HEK293T (cell line): ENCODE measurements at regions not wholly inside any gene's neighbourhood (a gene's known extent, or its start where the extent isn't known, plus 50 kb on each side); places are given as distances from the start of the nearest gene placed in this dataset.

Source experiments
- CTCF ChIA-PET: fragments of 350-600 bp; formaldehyde crosslinking; extraction: SDS; loops from one replicate; lab custom pipeline; 2021; ENCODE audit warnings: antibody characterized with exemption, inconsistent platforms; lab: Yijun Ruan, JAX
- POLR2A ChIA-PET: fragments of 350-600 bp; formaldehyde crosslinking; extraction: SDS; loops from one replicate; lab custom pipeline; 2020; ENCODE audit warnings: antibody characterized with exemption, inconsistent platforms; lab: Yijun Ruan, JAX
- DNase-seq: peaks from one replicate; pipeline ENCODE4 v3.0.0; 2012; ENCODE audit warnings: mixed read lengths; ENCODE audit errors: extremely low spot score
- ARNT ChIP-seq: fragments of 450-650 bp; IDR thresholded peaks from 2 replicates; pipeline ENCODE4 v1.6.1; 2017; ENCODE audit warnings: mild to moderate bottlenecking
- BHLHE40 ChIP-seq: fragments of 450-650 bp; IDR thresholded peaks from 2 replicates; pipeline ENCODE4 v1.6.1; 2016; ENCODE audit warnings: mild to moderate bottlenecking, moderate library complexity, borderline replicate concordance
- CTBP1 ChIP-seq: fragments of 450-650 bp; IDR thresholded peaks from 2 replicates; pipeline ENCODE4 v1.6.1; 2016; ENCODE audit warnings: borderline replicate concordance
- ELF4 ChIP-seq: fragments of 450-650 bp; IDR thresholded peaks from 2 replicates; pipeline ENCODE4 v1.6.1; 2017; ENCODE audit warnings: antibody characterized with exemption
- FOXA1 ChIP-seq: fragments of 450-650 bp; IDR thresholded peaks from 2 replicates; pipeline ENCODE4 v1.6.1; 2016; ENCODE audit warnings: mild to moderate bottlenecking
- FOXK2 ChIP-seq: fragments of 450-650 bp; IDR thresholded peaks from 2 replicates; pipeline ENCODE4 v1.6.1; 2016; ENCODE audit warnings: mild to moderate bottlenecking
- FOXM1 ChIP-seq: fragments of 450-650 bp; IDR thresholded peaks from 2 replicates; pipeline ENCODE4 v1.6.1; 2017; ENCODE audit warnings: mild to moderate bottlenecking, borderline replicate concordance
- HDGF ChIP-seq: fragments of 450-650 bp; IDR thresholded peaks from 2 replicates; pipeline ENCODE4 v1.6.1; 2017; ENCODE audit warnings: antibody characterized with exemption, borderline replicate concordance
- L3MBTL2 ChIP-seq: fragments of 450-650 bp; conservative IDR thresholded peaks from 2 replicates; pipeline ENCODE4 v1.6.1; 2016; ENCODE audit warnings: mild to moderate bottlenecking
- LEF1 ChIP-seq: fragments of 450-650 bp; IDR thresholded peaks from 2 replicates; pipeline ENCODE4 v1.6.1; 2017; ENCODE audit warnings: mild to moderate bottlenecking, borderline replicate concordance
- NFRKB ChIP-seq: fragments of 450-650 bp; IDR thresholded peaks from 2 replicates; pipeline ENCODE4 v1.6.1; 2016; ENCODE audit warnings: mild to moderate bottlenecking, moderate library complexity
- PKNOX1 ChIP-seq: fragments of 450-650 bp; IDR thresholded peaks from 2 replicates; pipeline ENCODE4 v1.6.1; 2016
- SP1 ChIP-seq: fragments of 450-650 bp; IDR thresholded peaks from 2 replicates; pipeline ENCODE4 v1.6.1; 2017
- SUZ12 ChIP-seq: fragments of 450-650 bp; IDR thresholded peaks from 2 replicates; pipeline ENCODE4 v1.6.1; 2016; ENCODE audit warnings: mild to moderate bottlenecking
- TARDBP ChIP-seq: fragments of 450-650 bp; IDR thresholded peaks from 2 replicates; pipeline ENCODE4 v1.6.1; 2016
- ZNF384 ChIP-seq: fragments of 450-650 bp; IDR thresholded peaks from 2 replicates; pipeline ENCODE4 v1.6.1; 2016

DNA sequence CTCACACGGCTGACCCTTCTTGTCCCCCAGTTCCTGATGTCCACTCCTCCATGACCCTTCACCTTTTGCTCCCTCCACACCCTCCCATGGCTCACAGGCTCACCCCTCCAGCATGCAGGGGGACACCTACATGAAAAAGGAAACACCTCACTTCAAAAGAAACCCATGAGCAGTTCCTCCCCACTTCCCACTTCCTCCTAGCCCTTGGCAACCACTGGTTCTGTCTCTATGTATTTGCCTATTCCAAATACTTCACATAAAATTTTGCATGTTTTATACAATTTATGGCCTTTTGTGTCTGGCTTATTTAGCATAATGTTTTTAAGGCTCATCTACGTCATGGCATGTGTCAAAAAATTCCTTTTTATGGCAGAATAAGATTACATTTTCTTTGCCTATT lies 100.2 kb upstream of the S1PR3 start:
- CTCF ChIA-PET: no interaction called here
- TF ChIP-seq HDGF (no peak), NFRKB (no peak), SUZ12 (no peak), FOXA1 (no peak), SP1 (no peak), ZNF384 (no peak), ELF4 (no peak), CTBP1 (no peak), BHLHE40 (no peak), FOXK2 (no peak), ARNT (no peak), TARDBP (no peak), PKNOX1 (no peak), L3MBTL2 (no peak), LEF1 (no peak)
- no peak for DNase-seq
- POLR2A ChIA-PET: no interaction called here

- no peak for TF ChIP-seq NFRKB
- no peak for TF ChIP-seq ARNT
- TF ChIP-seq L3MBTL2: no peak
- TF ChIP-seq HDGF: no peak
- TF ChIP-seq ZNF384: no peak
- TF ChIP-seq FOXK2: no peak
- no peak for DNase-seq
- ChIA-PET CTCF (no interaction called here), POLR2A (no interaction called here)
These were observed 98.5 kb upstream of the S1PR3 start for GRCh38 chr9:88892724-88893123.

DNA sequence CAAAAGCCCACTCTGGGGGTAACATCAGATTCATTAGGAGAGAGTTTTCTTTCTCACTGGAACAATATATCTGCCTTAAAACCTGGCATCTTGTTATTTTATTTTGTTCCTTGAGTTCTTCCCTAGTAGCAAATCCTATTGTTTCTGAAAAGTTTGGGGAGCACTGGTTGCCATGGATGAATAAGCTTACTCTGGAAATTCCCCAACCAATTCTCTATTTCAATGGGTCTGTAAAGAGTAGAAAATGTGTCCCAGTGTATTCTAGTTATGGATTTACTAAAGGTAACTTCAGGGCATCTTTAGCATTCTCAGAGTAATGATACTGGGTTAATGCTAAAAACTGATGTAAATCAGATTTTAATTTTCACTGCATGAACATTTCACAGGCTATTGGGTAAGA lies 94.2 kb upstream of the S1PR3 start:
- CTCF ChIA-PET: no interaction called here
- TF ChIP-seq L3MBTL2 (no peak), FOXM1 (no peak), ARNT (no peak), NFRKB (no peak), BHLHE40 (no peak), ZNF384 (no peak), LEF1 (no peak), ELF4 (no peak), SP1 (no peak), SUZ12 (no peak), PKNOX1 (no peak), HDGF (no peak), TARDBP (no peak), FOXK2 (no peak), CTBP1 (no peak)
- POLR2A ChIA-PET: no interaction called here
- no peak for DNase-seq

DNA sequence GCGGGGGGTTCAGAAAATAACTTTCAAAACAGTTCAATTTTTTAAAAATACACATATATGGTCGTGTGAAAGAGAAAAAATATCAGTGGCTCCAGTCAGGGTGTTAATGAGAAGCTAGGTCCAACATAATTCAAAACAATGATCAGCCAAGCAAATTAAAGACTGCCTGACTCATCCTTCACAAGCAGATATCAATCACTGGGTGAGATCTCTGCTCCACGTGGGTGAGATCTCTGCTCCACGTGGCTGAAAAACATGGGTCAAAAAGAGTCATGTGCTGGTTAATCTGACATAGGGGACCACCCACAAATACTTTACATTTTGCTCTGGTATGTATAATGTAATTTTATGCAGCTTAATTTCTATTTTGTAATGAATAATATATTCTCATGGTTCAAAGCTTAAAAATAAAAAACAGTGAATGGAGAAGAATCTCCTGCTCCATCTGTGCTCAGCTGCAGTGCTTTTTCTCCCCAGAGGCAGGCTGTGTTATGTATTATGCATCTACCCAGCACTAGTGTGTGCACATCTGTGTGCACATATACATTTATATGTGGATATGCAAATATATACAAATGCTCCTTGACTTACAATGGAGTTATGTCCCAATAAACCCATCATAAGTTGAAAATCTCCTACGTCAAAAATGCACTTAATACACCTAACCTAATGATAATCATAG lies 93.1 kb upstream of the S1PR3 start:
- TF ChIP-seq PKNOX1 (no peak), FOXK2 (no peak), ZNF384 (no peak)
- no peak for DNase-seq
- ChIA-PET CTCF (no interaction called here), POLR2A (no interaction called here)

DNA sequence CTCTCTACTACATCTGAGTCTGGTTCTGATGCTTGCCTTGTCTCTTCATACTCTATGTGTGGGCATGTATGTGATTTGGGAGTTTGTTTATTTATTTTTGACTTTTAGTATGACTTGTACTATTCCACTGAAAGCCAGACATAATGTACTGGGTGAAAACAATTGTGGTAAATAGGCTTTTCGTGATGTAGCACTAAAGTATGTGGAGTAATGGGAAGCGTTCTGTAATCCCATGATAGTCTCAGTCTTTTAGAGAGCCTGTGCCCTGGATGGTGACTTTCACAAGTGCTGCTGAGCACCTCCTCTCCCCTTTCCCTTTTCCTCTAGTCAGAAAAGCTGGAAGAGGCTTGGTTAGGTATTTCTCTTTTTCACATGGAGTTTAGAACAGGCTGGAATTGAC lies 85.8 kb upstream of the S1PR3 start:
- no peak for TF ChIP-seq PKNOX1
- no peak for DNase-seq
- ChIA-PET POLR2A (no interaction called here), CTCF (no interaction called here)

DNA sequence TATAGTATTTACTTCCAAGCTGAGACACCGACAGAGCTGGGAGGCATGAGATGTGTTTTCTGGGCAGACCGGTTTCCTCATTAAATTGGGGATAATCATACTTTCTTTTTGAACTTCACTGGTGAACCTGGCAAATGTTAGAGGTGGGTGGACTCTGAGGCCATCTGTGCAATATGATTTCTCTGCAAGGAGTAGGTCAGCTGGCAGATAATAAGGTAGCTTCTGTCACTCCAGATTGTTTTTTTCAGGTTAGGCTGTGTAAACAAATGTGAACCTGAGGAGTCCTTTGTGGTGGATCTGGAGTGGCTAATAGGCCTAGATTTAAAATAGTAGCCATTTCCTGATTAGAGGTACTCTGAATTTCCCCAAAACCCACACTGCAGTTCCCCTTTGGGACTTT lies 75.4 kb upstream of the S1PR3 start:
- ChIA-PET CTCF (no interaction called here), POLR2A (no interaction called here)
- DNase-seq: no peak
- TF ChIP-seq BHLHE40: no peak
- TF ChIP-seq FOXM1: no peak
- no peak for TF ChIP-seq ARNT
- no peak for TF ChIP-seq LEF1
- no peak for TF ChIP-seq NFRKB
- TF ChIP-seq FOXA1: no peak
- TF ChIP-seq L3MBTL2: no peak
- no peak for TF ChIP-seq SUZ12
- TF ChIP-seq ZNF384: no peak
- no peak for TF ChIP-seq SP1
- TF ChIP-seq ELF4: no peak
- TF ChIP-seq PKNOX1: no peak
- TF ChIP-seq CTBP1: no peak
- no peak for TF ChIP-seq HDGF
